ENCODE measurements at regions not wholly inside any gene's neighbourhood (a gene's known extent, or its start where the extent isn't known, plus 50 kb on each side); places are given as distances from the start of the nearest gene placed in this dataset.

GRCh38 chr14:40464531-40464930 lies 1032.3 kb upstream of the FBXO33 start:
- in situ Hi-C loops (cut with HindIII; ENCODE audit: low sequenced_read_pairs) = no loop called here
- no peak for DNase-seq (ENCODE audit: low spot score)

- DNase-seq (ENCODE audit: low spot score) = no peak
- in situ Hi-C loops (cut with HindIII; ENCODE audit: low sequenced_read_pairs) = no loop called here
These were observed 1031.7 kb upstream of the FBXO33 start for GRCh38 chr14:40463886-40464285.

GRCh38 chr14:40452674-40453073 lies 1020.4 kb upstream of the FBXO33 start:
- in situ Hi-C loops (cut with HindIII; ENCODE audit: low sequenced_read_pairs) = no loop called here
- no peak for DNase-seq (ENCODE audit: low spot score)

GRCh38 chr14:40447017-40447416 lies 1014.8 kb upstream of the FBXO33 start:
- in situ Hi-C loops (cut with HindIII; ENCODE audit: low sequenced_read_pairs) = no loop called here
- no peak for DNase-seq (ENCODE audit: low spot score)

- in situ Hi-C loops (cut with HindIII; ENCODE audit: low sequenced_read_pairs) = no loop called here
- DNase-seq (ENCODE audit: low spot score) = no peak
These were observed 1012.8 kb upstream of the FBXO33 start for GRCh38 chr14:40445020-40445419.

GRCh38 chr14:40436551-40436950 lies 1004.3 kb upstream of the FBXO33 start:
- in situ Hi-C loops (cut with HindIII; ENCODE audit: low sequenced_read_pairs) = no loop called here
- DNase-seq (ENCODE audit: low spot score) = no peak

GRCh38 chr14:40417777-40418401 lies 985.7 kb upstream of the FBXO33 start:
- in situ Hi-C loops (cut with HindIII; ENCODE audit: low sequenced_read_pairs) = no loop called here
- DNase-seq (ENCODE audit: low spot score) = peak; percentile 4

- no peak for DNase-seq (ENCODE audit: low spot score)
- in situ Hi-C loops (cut with HindIII; ENCODE audit: low sequenced_read_pairs) = no loop called here
These were observed 984.3 kb upstream of the FBXO33 start for GRCh38 chr14:40416565-40416964.

- no peak for DNase-seq (ENCODE audit: low spot score)
- in situ Hi-C loops (cut with HindIII; ENCODE audit: low sequenced_read_pairs) = no loop called here
These were observed 982.2 kb upstream of the FBXO33 start for GRCh38 chr14:40414386-40414785.

GRCh38 chr14:40413136-40413535 lies 980.9 kb upstream of the FBXO33 start:
- no peak for DNase-seq (ENCODE audit: low spot score)
- in situ Hi-C loops (cut with HindIII; ENCODE audit: low sequenced_read_pairs) = no loop called here

- in situ Hi-C loops (cut with HindIII; ENCODE audit: low sequenced_read_pairs) = no loop called here
- no peak for DNase-seq (ENCODE audit: low spot score)
These were observed 978.5 kb upstream of the FBXO33 start for GRCh38 chr14:40410708-40411107.

- no peak for DNase-seq (ENCODE audit: low spot score)
- in situ Hi-C loops (cut with HindIII; ENCODE audit: low sequenced_read_pairs) = no loop called here
These were observed 970.7 kb upstream of the FBXO33 start for GRCh38 chr14:40402957-40403356.

- in situ Hi-C loops (cut with HindIII; ENCODE audit: low sequenced_read_pairs) = no loop called here
- no peak for DNase-seq (ENCODE audit: low spot score)
These were observed 966.7 kb upstream of the FBXO33 start for GRCh38 chr14:40398981-40399380.

- in situ Hi-C loops (cut with HindIII; ENCODE audit: low sequenced_read_pairs) = no loop called here
- no peak for DNase-seq (ENCODE audit: low spot score)
These were observed 962.6 kb upstream of the FBXO33 start for GRCh38 chr14:40394634-40395340.

- in situ Hi-C loops (cut with HindIII; ENCODE audit: low sequenced_read_pairs) = no loop called here
- no peak for DNase-seq (ENCODE audit: low spot score)
These were observed 960.9 kb upstream of the FBXO33 start for GRCh38 chr14:40393143-40393542.

- in situ Hi-C loops (cut with HindIII; ENCODE audit: low sequenced_read_pairs) = no loop called here
- DNase-seq (ENCODE audit: low spot score) = no peak
These were observed 954.2 kb upstream of the FBXO33 start for GRCh38 chr14:40386433-40386832.

- in situ Hi-C loops (cut with HindIII; ENCODE audit: low sequenced_read_pairs) = no loop called here
These were observed 942.0 kb upstream of the FBXO33 start for GRCh38 chr14:40374221-40374620.

GRCh38 chr14:40371011-40371410 lies 938.8 kb upstream of the FBXO33 start:
- in situ Hi-C loops (cut with HindIII; ENCODE audit: low sequenced_read_pairs) = no loop called here

More at GRCh38 chr14:40374221-40374620, 942.0 kb upstream of the FBXO33 start:
- DNase-seq (ENCODE audit: low spot score) = no peak

GRCh38 chr14:40368314-40368713 lies 936.1 kb upstream of the FBXO33 start:
- in situ Hi-C loops (cut with HindIII; ENCODE audit: low sequenced_read_pairs) = no loop called here
- no peak for DNase-seq (ENCODE audit: low spot score)

More at GRCh38 chr14:40371011-40371410, 938.8 kb upstream of the FBXO33 start:
- no peak for DNase-seq (ENCODE audit: low spot score)

- in situ Hi-C loops (cut with HindIII; ENCODE audit: low sequenced_read_pairs) = no loop called here
- DNase-seq (ENCODE audit: low spot score) = no peak
These were observed 935.5 kb upstream of the FBXO33 start for GRCh38 chr14:40367717-40368116.

GRCh38 chr14:40365305-40365704 lies 933.1 kb upstream of the FBXO33 start:
- in situ Hi-C loops (cut with HindIII; ENCODE audit: low sequenced_read_pairs) = no loop called here
- DNase-seq (ENCODE audit: low spot score) = no peak

All from G401 (cell line).